HG03066 (cell line): ENCODE measurements at regions not wholly inside any gene's neighbourhood (a gene's known extent, or its start where the extent isn't known, plus 50 kb on each side); places are given as distances from the start of the nearest gene placed in this dataset.

Experiments used
- ATAC-seq: cut with Tn5 transposase; IDR thresholded peaks from one replicate; pipeline ENCODE4 v1.9.1; 2021; ENCODE audit warnings: low read depth; ENCODE audit not compliant: unreplicated experiment

- no peak for ATAC-seq
Measured at GRCh38 chr3:6516143-6516542, 344.8 kb upstream of the GRM7 start.

GRCh38 chr3:6516694-6517093 is 344.2 kb upstream of the GRM7 start:
- no peak for ATAC-seq

DNA sequence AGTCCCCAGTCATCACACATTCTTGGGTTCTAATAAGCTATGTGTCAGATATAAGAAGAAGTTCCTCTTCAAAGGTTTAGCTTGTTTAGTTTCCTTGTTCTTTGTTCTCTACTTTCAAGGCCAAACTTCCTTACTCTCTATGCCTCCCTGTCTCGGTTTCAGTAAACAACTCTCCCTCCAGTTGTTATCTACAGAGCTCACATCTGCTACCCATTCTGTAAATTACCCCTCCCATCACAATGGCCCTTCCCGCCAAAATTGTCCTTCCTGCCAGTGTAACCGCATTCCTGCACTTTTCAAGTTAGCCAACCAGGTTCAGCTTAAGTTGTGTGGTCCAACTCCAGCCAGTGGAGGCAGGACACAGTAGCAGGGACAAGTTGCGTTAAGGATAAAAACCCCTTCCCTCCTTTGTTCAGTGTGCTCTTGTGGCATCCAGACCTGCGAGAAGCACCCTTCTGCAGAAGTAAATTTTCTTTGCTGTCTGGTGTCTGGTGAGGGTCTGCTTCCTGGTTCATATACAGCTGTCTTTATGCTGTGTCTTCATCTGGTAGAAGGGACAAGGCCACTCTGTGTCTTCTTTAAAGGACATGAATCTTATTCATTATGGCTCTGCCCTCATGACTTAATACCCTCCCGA is 342.1 kb upstream of the GRM7 start:
- no peak for ATAC-seq

DNA sequence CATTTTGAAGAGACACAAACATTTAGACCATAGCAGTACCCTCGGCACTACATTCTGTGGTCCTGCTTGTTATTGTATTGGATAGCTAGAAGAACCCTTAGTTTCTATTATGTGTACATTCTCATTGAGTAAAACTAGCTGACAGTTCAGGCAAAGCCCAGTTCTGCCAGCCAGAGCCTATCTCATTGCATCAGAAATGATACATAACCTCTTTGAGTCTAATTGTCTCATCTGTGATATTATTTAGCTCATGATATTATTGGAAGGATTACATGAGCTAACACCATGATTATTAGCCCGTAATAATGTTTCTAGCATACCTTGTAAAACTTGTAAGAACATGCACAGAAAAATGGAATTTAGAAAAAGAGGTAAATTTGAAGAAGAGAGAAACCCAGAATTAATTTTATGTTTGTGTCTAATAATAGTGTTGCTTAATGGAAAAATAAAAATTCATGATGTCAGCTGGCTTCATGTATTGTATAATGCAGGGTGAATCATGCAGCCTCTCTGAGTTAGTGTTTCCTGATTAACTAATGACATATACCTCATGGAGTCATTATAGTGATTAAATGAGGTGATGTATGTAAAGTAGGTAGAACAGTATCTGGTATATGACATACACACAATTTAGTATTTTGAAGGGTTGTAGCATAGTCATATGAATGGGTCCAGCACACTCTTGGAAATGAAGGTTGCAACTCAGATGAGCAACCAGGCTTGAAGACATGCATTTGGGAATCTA is 339.4 kb upstream of the GRM7 start:
- ATAC-seq = no peak

- no peak for ATAC-seq
Measured at GRCh38 chr3:6522191-6522590, 338.7 kb upstream of the GRM7 start.

GRCh38 chr3:6523043-6523442 is 337.9 kb upstream of the GRM7 start:
- ATAC-seq = no peak

DNA sequence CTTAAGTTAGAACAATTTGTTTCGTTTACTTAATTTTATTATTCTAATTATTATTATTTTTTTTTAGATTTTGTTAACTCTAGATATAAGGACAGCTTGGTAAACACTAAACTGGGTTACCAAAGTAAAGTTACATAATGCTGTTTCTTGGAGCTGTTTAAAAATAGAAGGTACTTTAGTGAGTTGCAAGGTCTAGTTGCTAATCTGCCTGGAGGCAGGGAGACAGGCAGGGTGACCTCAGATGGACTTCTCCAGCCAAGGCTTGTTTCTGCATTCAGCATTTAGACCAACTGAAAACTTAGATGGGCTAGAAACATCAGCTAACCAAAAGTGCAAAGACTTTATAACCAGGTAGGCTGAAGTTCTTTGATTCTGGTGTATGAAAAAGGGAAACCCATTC is 336.4 kb upstream of the GRM7 start:
- ATAC-seq = no peak

DNA sequence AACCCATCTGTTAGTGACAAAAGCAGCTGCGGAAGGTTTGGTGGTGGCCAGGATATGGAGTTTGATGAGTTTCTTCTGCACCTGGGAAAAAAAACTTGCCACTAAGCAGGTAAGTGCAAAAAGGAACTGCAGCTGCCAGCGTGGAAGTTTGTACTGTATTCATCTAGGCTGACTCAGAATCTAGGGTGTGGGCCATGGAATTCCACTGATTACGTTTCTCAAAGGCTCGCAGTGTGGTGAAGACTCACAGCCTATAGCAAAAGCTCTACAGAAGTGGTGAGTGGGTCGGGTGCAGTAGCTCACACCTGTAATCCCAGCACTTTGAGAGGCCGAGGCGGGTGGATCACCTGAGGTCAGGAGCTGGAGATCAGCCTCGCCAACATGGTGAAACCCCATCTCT is 334.6 kb upstream of the GRM7 start:
- ATAC-seq = no peak

- no peak for ATAC-seq
Measured at GRCh38 chr3:6526861-6527260, 334.1 kb upstream of the GRM7 start.

DNA sequence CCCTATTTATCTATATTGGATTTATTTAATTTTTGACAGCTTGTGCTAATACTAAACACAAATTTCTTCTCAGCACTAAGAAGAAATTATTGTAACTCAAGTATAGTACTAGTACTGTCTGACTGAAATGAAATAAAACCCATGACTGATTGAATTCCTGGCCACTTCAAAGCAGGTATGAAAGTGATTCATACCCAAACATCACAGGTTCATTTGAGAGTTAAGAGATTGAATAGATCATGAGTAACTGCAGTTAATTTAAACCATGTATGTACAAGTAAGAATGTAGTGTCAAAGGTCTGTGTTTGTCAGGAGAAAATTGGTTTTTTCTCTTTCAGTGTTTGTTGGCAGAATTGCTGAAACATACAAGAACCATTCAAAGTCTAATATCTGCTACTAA is 332.0 kb upstream of the GRM7 start:
- no peak for ATAC-seq

- no peak for ATAC-seq
Measured at GRCh38 chr3:6531153-6531552, 329.8 kb upstream of the GRM7 start.

GRCh38 chr3:6532101-6532500 is 328.8 kb upstream of the GRM7 start:
- ATAC-seq = no peak

DNA sequence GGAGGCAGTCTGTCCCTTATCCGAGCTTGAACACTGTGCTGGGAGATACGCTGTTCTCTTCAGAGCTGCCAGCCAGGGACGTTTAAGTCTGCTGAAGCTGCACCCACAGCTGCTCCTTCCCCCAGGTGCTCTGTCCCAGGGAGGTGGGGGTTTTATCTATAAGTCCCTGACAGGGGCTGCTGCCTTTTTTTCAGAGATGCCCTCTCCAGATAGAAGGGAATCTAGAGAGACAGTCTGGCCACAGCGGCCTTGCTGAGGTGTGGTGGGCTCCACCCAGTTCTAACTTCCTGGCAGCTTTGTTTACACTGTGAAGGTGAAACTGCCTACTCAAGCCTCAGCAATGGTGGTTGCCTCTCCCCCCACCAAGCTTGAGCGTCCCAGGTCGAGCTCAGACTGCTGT is 319.9 kb upstream of the GRM7 start:
- ATAC-seq = no peak

GRCh38 chr3:6542795-6543194 is 318.1 kb upstream of the GRM7 start:
- no peak for ATAC-seq

DNA sequence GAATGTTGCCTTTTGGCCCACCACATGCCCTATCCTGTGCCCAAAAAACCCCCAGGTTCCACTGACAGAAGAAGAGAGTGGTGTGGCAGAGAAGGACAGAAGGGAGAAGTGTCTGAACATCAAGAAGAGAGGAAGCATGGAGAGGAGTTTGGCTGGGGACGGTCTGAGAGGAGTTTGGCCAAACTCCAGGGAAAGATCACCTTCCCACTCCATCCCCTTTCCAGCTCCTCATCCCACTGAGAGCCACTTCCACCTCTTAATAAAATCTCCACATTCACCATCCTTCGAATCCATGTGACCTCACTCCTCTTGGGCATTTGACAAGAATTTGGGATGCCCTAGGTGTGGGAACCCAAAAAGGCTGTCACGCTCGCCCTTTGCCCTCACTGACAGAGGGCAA is 311.6 kb upstream of the GRM7 start:
- ATAC-seq = no peak

- ATAC-seq = no peak
Measured at GRCh38 chr3:6551165-6551564, 309.8 kb upstream of the GRM7 start.

DNA sequence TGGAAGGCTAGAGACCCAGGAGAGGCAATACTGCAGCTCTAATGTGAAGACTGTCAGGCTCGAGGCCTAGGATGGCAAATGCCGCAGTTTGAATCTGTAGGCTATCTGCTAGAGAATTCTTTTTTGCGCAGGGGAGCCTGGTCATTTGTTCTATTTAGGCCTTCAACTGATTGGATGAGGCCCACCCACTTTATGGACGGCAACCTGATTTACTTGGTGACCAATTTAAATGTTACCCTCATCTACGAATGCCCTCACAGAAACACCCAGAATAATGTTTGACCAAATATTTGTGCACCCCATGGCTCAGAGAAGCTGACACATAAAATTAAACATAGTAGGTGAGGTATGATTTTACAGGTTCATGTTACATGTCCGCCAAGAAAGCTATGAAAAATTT is 300.7 kb upstream of the GRM7 start:
- ATAC-seq = no peak

DNA sequence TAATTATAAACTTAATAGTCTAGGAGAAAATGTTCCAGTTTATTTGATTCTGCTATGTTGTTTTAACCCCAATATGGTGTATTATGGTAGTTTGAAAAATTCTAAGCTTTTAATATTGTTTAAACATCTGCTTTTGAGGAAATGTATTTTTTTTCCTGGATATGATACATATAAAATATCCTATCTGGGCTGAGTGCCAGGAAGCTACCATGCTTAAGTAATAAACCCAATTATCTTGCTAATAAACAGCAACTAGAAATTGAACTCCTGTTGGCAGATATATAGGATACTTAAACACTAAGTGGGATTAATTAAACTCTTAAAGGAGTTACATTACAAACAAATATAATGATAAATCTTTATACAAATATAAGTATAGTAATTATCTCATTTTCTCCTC is 293.7 kb upstream of the GRM7 start:
- ATAC-seq = no peak

DNA sequence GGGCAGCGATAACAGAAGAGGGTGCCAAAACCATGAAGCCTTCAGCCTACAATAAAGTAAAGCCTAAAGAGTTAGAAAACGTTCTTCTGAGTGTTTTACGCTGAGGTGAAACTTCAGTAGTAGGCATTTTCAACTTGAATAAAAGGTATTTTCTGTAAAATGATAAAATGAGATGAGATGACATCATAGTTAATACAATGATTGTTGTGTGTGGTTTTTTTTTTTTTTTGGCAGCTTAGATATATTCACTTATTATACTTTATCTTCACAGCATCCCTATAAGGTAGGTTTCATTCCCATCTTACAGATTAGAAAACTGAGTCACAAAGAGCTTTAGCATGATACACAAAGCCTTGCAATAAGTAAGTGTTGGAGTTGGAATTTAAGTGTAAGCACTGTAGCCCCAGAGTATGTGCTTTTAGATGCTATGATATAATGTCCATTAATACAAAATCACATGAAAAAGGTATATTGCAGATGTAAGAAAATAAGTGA is 291.9 kb upstream of the GRM7 start:
- ATAC-seq = no peak

DNA sequence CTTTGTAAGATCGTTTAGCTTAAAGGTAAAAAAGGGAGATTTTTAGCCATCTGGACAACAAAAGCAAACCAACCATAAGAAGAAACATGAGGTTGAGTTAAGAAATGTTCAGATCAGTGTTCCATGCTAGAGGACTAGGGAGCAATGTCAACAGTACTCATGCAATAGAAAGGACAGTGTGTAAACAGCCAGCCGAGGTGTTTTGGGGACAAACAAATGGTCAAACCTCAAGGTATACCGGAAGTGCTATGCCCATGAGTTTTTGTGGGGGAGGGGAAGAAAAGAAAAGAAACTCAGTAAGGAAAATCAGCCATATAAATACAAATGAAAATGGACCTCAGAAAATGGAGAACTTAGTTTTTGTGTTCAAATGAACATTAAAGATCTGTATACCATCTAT is 289.5 kb upstream of the GRM7 start:
- no peak for ATAC-seq

- ATAC-seq = no peak
Measured at GRCh38 chr3:6577584-6577983, 283.3 kb upstream of the GRM7 start.

DNA sequence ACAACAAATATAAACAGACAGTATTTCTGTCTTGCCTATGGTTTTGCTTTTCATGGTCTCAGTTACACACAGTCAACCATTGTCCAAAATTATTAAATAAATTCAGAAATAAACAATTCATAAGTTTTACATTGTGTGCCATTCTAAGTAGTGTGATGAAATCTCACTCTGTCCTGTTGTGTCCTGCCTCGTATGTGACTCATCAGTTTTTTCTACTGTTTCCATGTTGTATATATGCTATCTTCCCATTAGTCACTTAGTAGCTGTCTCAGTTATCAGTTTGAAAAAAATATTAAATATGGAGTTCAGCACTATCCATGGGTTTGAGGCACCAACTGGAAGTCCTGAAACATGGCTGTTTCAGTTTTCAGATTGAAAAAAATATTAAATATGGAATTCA is 282.4 kb upstream of the GRM7 start:
- no peak for ATAC-seq
